ENCODE measurements at regions not wholly inside any gene's neighbourhood (a gene's known extent, or its start where the extent isn't known, plus 50 kb on each side); places are given as distances from the start of the nearest gene placed in this dataset.
"Not testable (repeated sequence)": the region's sequence is repeated elsewhere in the genome, so short reads cannot be mapped to it uniquely, and the experiment has no call there.

- peak; percentile 39 for DNase-seq (ENCODE audit: low read depth, low spot score)
These were observed 176.8 kb downstream of the RTP5 start for GRCh38 chr2:242046206-242046826.

GRCh38 chr2:242047963-242048362, 178.4 kb downstream of the RTP5 start:
- no peak for DNase-seq (ENCODE audit: low read depth, low spot score)

- DNase-seq (ENCODE audit: low read depth, low spot score), result no peak
These were observed 178.9 kb downstream of the RTP5 start for GRCh38 chr2:242048479-242048878.

DNA sequence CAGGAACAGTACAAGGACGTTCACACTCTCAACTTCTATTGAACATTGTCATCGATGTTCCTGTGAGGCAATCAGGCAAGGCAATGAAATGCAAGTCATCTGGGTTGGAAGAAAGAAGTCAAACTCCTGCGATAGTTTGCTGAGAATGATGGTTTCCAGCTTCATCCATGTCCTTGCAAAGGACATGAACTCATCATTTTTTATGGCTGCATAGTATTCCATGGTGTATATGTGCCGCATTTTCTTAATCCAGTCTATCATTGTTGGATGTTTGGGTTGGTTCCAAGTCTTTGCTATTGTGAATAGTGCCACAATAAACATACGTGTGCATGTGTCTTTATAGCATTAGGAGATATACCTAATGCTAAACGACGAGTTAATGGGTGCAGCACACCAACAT, 180.0 kb downstream of the RTP5 start:
- DNase-seq (ENCODE audit: low read depth, low spot score), result not testable (repeated sequence)

- no peak for DNase-seq (ENCODE audit: low read depth, low spot score)
These were observed 181.9 kb downstream of the RTP5 start for GRCh38 chr2:242051463-242051862.

GRCh38 chr2:242052421-242052820, 182.9 kb downstream of the RTP5 start:
- DNase-seq (ENCODE audit: low read depth, low spot score), result no peak

DNA sequence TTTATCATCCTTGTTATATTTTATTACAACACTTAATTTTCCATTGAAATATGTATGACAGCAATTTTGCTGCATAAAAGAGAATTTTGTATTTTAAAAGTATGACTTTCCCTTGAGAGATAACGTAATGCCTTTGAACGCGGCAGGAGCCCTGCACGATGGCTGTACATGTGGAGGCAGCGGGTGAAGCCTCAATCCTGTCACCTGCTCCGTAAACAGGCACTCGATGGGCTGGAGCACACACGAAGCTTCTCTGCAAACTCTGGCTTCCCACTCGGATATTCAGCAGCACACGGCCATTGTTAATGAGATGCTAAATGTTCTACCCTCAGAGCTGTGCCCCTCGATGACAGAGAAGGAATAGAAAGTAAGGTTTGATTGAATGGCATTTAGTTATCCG, 184.4 kb downstream of the RTP5 start:
- DNase-seq (ENCODE audit: low read depth, low spot score), result no peak

GRCh38 chr2:242054406-242054805, 184.9 kb downstream of the RTP5 start:
- no peak for DNase-seq (ENCODE audit: low read depth, low spot score)

DNA sequence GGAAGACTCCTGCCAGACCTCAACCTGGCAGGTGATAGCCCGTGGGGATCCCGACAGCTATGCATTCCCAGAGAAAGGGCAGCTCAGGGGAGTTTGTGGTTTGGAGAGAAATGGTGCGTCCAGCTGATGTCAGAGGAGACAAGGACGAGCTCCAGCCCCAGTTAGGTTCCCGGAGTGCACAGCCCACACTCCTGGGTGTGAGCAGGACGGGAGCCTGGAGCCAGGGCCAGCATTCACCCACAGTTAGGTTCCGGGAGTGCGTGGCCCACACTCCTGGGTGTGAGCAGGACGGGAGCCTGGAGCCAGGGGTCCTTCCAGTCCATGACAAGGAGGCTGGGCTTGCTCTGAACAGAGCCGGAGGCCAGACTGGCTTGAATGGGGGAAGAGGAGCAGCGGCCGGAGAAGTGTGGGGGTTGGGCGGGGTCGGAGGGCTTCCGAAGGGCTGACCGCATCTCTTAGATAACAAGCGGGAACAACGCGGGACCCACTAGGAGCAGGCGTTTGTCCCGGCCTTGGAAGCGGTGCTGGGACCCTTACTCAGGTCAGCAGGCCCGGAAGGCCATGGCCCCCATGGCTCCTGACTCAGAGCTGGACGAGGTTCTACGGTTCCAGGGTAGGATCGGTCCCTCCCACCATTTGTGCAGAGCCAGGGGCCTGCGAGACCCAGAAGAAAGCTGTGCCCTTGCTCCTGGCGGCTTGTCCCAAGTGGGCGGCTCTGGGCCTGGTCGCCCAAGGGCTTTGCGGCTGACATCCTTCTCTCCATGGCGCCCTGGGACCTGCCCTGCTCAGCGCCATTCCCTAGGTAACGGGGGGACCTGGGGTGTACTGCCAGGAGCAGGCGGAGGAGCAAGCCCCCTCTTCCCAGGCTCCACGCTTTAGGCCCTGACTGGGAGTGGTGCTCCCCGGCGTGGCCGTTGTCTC, 185.6 kb downstream of the RTP5 start:
- DNase-seq (ENCODE audit: low read depth, low spot score), result no peak

DNA sequence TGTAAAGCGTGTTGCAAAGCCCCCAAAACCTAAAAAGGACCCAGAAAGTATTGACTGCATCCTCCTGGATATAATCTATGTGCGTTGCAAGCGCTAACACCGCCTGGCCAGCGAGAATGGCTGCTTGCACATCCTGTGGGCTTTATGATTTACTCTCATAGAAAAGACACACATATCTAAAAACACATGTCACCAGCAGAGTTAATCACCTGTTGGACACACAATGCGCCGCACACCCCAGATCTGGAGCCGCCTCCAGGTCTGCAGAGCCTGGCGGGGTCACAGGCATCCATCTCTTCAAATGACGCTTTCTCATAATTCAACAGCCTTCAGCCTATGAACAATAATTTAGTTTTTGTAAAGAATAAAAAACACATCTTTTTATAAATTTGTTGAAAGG, 186.5 kb downstream of the RTP5 start:
- no peak for DNase-seq (ENCODE audit: low read depth, low spot score)

- DNase-seq (ENCODE audit: low read depth, low spot score), result no peak
These were observed 187.3 kb downstream of the RTP5 start for GRCh38 chr2:242056785-242057184.

- DNase-seq (ENCODE audit: low read depth, low spot score), result no peak
These were observed 188.0 kb downstream of the RTP5 start for GRCh38 chr2:242057379-242058040.

GRCh38 chr2:242058116-242058680, 188.7 kb downstream of the RTP5 start:
- no peak for DNase-seq (ENCODE audit: low read depth, low spot score)

- no peak for DNase-seq (ENCODE audit: low read depth, low spot score)
These were observed 190.0 kb downstream of the RTP5 start for GRCh38 chr2:242059566-242059965.

- DNase-seq (ENCODE audit: low read depth, low spot score), result peak; percentile 70
These were observed 190.8 kb downstream of the RTP5 start for GRCh38 chr2:242060212-242060835.

GRCh38 chr2:242061930-242062329, 192.4 kb downstream of the RTP5 start:
- not testable (repeated sequence) for DNase-seq (ENCODE audit: low read depth, low spot score)

GRCh38 chr2:242063436-242063835, 193.9 kb downstream of the RTP5 start:
- no peak for DNase-seq (ENCODE audit: low read depth, low spot score)

GRCh38 chr2:242063850-242064249, 194.3 kb downstream of the RTP5 start:
- peak; percentile 39 for DNase-seq (ENCODE audit: low read depth, low spot score)

- DNase-seq (ENCODE audit: low read depth, low spot score), result no peak
These were observed 195.1 kb downstream of the RTP5 start for GRCh38 chr2:242064364-242065250.

DNA sequence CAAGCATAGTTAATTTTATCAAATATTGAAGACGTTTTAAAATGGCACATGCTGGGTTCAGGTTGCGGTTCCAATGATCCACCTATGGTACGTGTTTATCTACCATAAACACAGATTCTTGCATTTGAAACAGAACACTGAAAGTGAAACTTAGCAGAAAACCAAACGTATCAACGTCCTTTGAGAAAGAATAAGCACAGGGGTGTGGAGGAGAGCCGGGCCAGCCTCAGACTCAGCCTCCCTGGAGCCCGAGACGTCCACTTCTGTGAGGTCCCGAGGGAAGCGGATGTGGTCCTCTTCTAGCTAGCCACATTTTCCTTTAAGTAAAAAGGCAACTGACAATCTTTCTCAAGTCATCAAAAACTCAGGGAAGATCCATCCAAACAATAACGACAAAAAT, 195.9 kb downstream of the RTP5 start:
- no peak for DNase-seq (ENCODE audit: low read depth, low spot score)

DNA sequence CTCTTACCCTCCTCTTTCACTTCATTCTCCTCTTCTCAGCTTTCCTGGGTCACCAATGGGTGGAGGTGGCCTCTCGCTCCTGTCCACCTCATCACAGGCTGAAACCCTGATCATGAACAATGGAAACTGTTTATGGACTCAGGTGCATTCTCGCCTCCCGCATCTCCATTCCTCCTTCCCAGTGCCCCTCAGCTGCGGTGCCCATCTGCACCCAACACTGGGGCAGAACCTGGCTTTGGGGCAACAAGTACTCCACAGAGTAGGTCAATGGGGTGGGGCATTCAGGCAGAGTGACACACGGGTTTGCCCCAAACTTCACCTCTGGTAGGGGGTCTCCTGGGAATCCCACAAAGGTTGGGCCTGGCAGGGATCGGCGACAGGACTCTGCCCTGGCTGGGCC, 199.5 kb downstream of the RTP5 start:
- DNase-seq (ENCODE audit: low read depth, low spot score), result no peak
